K562 (cell line): ENCODE measurements at regions not wholly inside any gene's neighbourhood (a gene's known extent, or its start where the extent isn't known, plus 50 kb on each side); places are given as distances from the start of the nearest gene placed in this dataset.

Experiments used
- ATAC-seq: fragments of 200-7000 bp; cut with Tn5 transposase; 3 replicates; pipeline ENCODE4 v1.9.1; 2020; ENCODE audit warnings: moderate library complexity
- BruUV-seq: library from RNA; stranded (reverse); fragments of 400-500 nt; replicated peaks from 2 replicates; lab custom pipeline; 2021; lab: Mats Ljungman, UMichigan
- CTCF ChIA-PET: fragments of 300-600 bp; formaldehyde crosslinking; extraction: SDS; loops from one replicate; lab custom pipeline; 2021; ENCODE audit warnings: low intra/inter-chr PET ratio; lab: Yijun Ruan, JAX
- POLR2A ChIA-PET: fragments of 300-600, 350-650 bp; sonication (Branson Sonifier 250); formaldehyde crosslinking; extraction: SDS; loops from one replicate; lab custom pipeline; 2021; ENCODE audit warnings: antibody characterized with exemption, inconsistent platforms; lab: Yijun Ruan, JAX
- DNase-seq, 4 experiments: peaks; one replicate each; pipeline versions ENCODE4 v3.0.0 to v3.0.0-alpha.2; 2011 to 2018; ENCODE audit warnings: low spot score in 3 of 4, mixed read lengths in 3 of 4; ENCODE audit errors: extremely low read depth in 1 of 4
- FAIRE-seq: peaks from 2 replicates; lab custom pipeline; 2011; peaks lifted over from hg19 to GRCh38; lab: Jason Lieb, UNC
- H2AFZ ChIP-seq: 2 replicates; pipeline ENCODE4 v1.6.0; 2011; ENCODE audit warnings: low read depth, low read length, control low read depth, inconsistent platforms
- H3K27ac ChIP-seq: fragments of 200-600 bp; 3 replicates; pipeline ENCODE4 v1.8.0; 2011; ENCODE audit warnings: low read depth, mild to moderate bottlenecking, control low read depth, inconsistent platforms, low read length, moderate library complexity, mixed read lengths; ENCODE audit errors: extremely low read depth
- H3K27me3 ChIP-seq, 2 experiments: fragments of 300-600 bp in 1 of 2; 2 replicates in 1 of 2; 3 replicates in 1 of 2; pipeline versions ENCODE4 v1.6.0 to v1.8.0; 2011; ENCODE audit warnings: inconsistent platforms in 2 of 2, low read length in 2 of 2, mild to moderate bottlenecking in 1 of 2, mixed read lengths in 1 of 2, moderate library complexity in 1 of 2; ENCODE audit not compliant: control insufficient read depth in 2 of 2, insufficient read depth in 2 of 2
- H3K36me3 ChIP-seq: fragments of 300-600 bp; 3 replicates; pipeline ENCODE4 v1.8.0; 2011; ENCODE audit warnings: mild to moderate bottlenecking, low read length, inconsistent platforms; ENCODE audit not compliant: control insufficient read depth, insufficient read depth
- H3K4me1 ChIP-seq, 2 experiments: fragments of 200-600 bp in 1 of 2; replicated peaks in 1 of 2; 2 replicates in 1 of 2; 3 replicates in 1 of 2; pipeline versions ENCODE4 v1.5.1 to v1.8.0; 2011; ENCODE audit warnings: inconsistent platforms in 2 of 2, low read length in 2 of 2, mild to moderate bottlenecking in 1 of 2, mixed read lengths in 1 of 2, moderate library complexity in 1 of 2; ENCODE audit not compliant: control insufficient read depth in 2 of 2, insufficient read depth in 2 of 2
- H3K4me2 ChIP-seq: 2 replicates; pipeline ENCODE4 v1.6.1; 2011; ENCODE audit warnings: low read length, control low read depth, inconsistent platforms, mixed read lengths; ENCODE audit not compliant: insufficient read depth
- H3K4me3 ChIP-seq: fragments of 200-600 bp; sonication (generic), shearing (Covaris generic); 2 replicates; pipeline ENCODE4 v1.5.1; 2016; ENCODE audit warnings: control low read depth, inconsistent platforms
- H3K79me2 ChIP-seq: fragments of 200-600 bp; 3 replicates; pipeline ENCODE4 v1.8.0; 2011; ENCODE audit warnings: low read length, inconsistent platforms; ENCODE audit not compliant: control insufficient read depth, insufficient read depth
- H3K9ac ChIP-seq, 2 experiments: 2 replicates each; pipeline versions ENCODE4 v1.6.0 to v1.6.1; 2011; ENCODE audit warnings: low read depth in 2 of 2, low read length in 2 of 2, control low read depth in 1 of 2, inconsistent platforms in 1 of 2, mild to moderate bottlenecking in 1 of 2, mixed read lengths in 1 of 2; ENCODE audit not compliant: insufficient read depth in 1 of 2
- H3K9me1 ChIP-seq: one replicate; pipeline ENCODE4 v1.6.0; 2011; ENCODE audit warnings: inconsistent platforms, mild to moderate bottlenecking, low read length, moderate library complexity; ENCODE audit not compliant: control insufficient read depth, insufficient read depth
- H3K9me3 ChIP-seq: replicated peaks from 2 replicates; pipeline ENCODE4 v1.5.1; 2011; ENCODE audit warnings: low read depth, low read length, inconsistent platforms; ENCODE audit not compliant: control insufficient read depth, insufficient read depth
- H4K20me1 ChIP-seq: replicated peaks from 2 replicates; pipeline ENCODE4 v1.6.1; 2011; ENCODE audit warnings: low read length, inconsistent platforms, mixed read lengths; ENCODE audit not compliant: control insufficient read depth, insufficient read depth
- ARHGAP35 ChIP-seq: fragments of 450-650 bp; IDR thresholded peaks from 2 replicates; pipeline ENCODE4 v1.6.1; 2018; ENCODE audit not compliant: partially characterized antibody
- CC2D1A ChIP-seq: fragments of 450-650 bp; IDR thresholded peaks from 2 replicates; pipeline ENCODE4 v1.6.1; 2017; ENCODE audit warnings: mild to moderate bottlenecking
- FOXJ2 ChIP-seq: fragments of 200-800 bp; sonication (Bioruptor generic); IDR thresholded peaks from 2 replicates; pipeline ENCODE4 v1.6.1; 2016; ENCODE audit warnings: missing genetic modification characterization, missing compliant biosample characterization
- GABPB1 ChIP-seq: sonication (generic); formaldehyde crosslinking; IDR thresholded peaks from 2 replicates; pipeline ENCODE4 v1.8.0; 2022; ENCODE audit warnings: mild to moderate bottlenecking, missing genetic modification reagents
- HCFC1 ChIP-seq: IDR thresholded peaks from 2 replicates; pipeline ENCODE4 v1.6.1; 2012; ENCODE audit warnings: low read depth, low read length, improper control_type of control experiment
- KAT8 ChIP-seq: fragments of 450-650 bp; IDR thresholded peaks from 2 replicates; pipeline ENCODE4 v1.6.1; 2016; ENCODE audit warnings: low read depth, mild to moderate bottlenecking
- KLF16 ChIP-seq: IDR thresholded peaks from 2 replicates; pipeline ENCODE4 v1.6.1; 2016; ENCODE audit warnings: antibody characterized with exemption
- MTA1 ChIP-seq: fragments of 450-650 bp; IDR thresholded peaks from 2 replicates; pipeline ENCODE4 v1.6.1; 2017; ENCODE audit warnings: borderline replicate concordance
- RBM15 ChIP-seq: fragments of 200-400 bp; formaldehyde crosslinking; IDR thresholded peaks from 2 replicates; pipeline ENCODE4 v1.6.1; 2018; ENCODE audit warnings: mild to moderate bottlenecking, low read length, moderate library complexity; ENCODE audit not compliant: insufficient read depth
- SMARCC2 ChIP-seq: fragments of 450-650 bp; IDR thresholded peaks from 2 replicates; pipeline ENCODE4 v1.6.1; 2017; ENCODE audit warnings: antibody characterized with exemption, moderate library complexity, mild to moderate bottlenecking, low read depth
- TCF7L2 ChIP-seq: fragments of 150-350 bp; IDR thresholded peaks from 2 replicates; pipeline ENCODE4 v1.6.1; 2016; ENCODE audit warnings: low read depth, mild to moderate bottlenecking, low read length, moderate library complexity
- ZKSCAN8 ChIP-seq: fragments of 200-800 bp; sonication (Bioruptor generic); IDR thresholded peaks from 2 replicates; pipeline ENCODE4 v1.6.1; 2016; ENCODE audit warnings: missing genetic modification characterization, missing compliant biosample characterization
- WGBS: fragments of 100-300 bp; shearing (Covaris generic); methylation state at CpG from one replicate; pipeline ENCODE4 v1.1.6; 2016; ENCODE audit warnings: low coverage, mixed read lengths; ENCODE audit not compliant: insufficient coverage; ENCODE audit errors: missing lambda C conversion rate; 5-methylcytosine and 5-hydroxymethylcytosine counted together
- in situ Hi-C: fragments of 300-500 bp; cut with MboI; formaldehyde crosslinking; loops from 4 replicates; pipeline ENCODE4 v1.15.0; 2018; ENCODE audit warnings: inconsistent platforms, mixed read lengths
- intact Hi-C: fragments of 100-400 bp; cut with micrococcal nuclease; formaldehyde crosslinking; loops from 2 replicates; pipeline ENCODE4 v1.14.2; 2022

DNA sequence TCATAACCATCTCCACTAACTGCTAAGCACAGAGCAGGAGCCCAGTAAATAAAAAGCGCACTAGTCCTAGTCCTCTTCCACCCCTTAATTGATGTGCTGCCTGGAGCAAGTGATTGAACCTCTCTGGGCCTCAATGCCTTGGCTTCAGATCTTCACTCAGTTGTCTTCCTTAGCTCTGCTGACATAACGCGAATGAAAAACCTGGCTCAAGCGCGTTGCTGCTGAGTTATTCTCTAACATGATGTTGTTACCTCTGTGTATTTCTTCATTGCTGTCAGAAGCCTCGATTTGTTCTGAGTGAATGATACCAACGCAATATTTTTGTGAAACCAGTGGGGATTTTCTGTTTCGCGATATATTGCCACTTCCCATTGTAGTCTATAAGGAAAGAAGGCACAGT, 185.1 kb upstream of the CCND2 start:
- ATAC-seq (no peak), FAIRE-seq (no peak), DNase-seq (no peak)
- TF ChIP-seq RBM15: no peak
- no peak for TF ChIP-seq KAT8
- H3K9me3 ChIP-seq: no peaks in the 10 kb centered on the region
- in situ Hi-C loops (no loop called here), intact Hi-C loops (no loop called here)
- H3K9ac ChIP-seq: no peak overlapping the region
- no peaks in the 10 kb centered on the region for H3K79me2 ChIP-seq
- no peak overlapping the region for H3K4me2 ChIP-seq
- H4K20me1 ChIP-seq: no peaks in the 10 kb centered on the region
- H3K27ac ChIP-seq: no peak overlapping the region
- H3K4me1 ChIP-seq: no peaks in the 10 kb centered on the region
- ChIA-PET CTCF (no interaction called here), POLR2A (interaction anchor here (0.6 kb wide), 1 partner anchor 834 kb away, joined by 3 read pairs; no protein-coding TSS in a partner anchor)
- no peaks in the 10 kb centered on the region for H3K36me3 ChIP-seq
- H3K9me1 ChIP-seq: no peaks in the 10 kb centered on the region
- no TSS peak for BruUV-seq
- no peak overlapping the region for H3K4me3 ChIP-seq
- H2AFZ ChIP-seq: no peak overlapping the region
- WGBS: 0% methylated on average over 9 of the region's 9 CpGs
- peaks cover 4 to 29% of the 10 kb centered on the region in 2 experiments; a peak in 3 of 5 replicates for H3K27me3 ChIP-seq

DNA sequence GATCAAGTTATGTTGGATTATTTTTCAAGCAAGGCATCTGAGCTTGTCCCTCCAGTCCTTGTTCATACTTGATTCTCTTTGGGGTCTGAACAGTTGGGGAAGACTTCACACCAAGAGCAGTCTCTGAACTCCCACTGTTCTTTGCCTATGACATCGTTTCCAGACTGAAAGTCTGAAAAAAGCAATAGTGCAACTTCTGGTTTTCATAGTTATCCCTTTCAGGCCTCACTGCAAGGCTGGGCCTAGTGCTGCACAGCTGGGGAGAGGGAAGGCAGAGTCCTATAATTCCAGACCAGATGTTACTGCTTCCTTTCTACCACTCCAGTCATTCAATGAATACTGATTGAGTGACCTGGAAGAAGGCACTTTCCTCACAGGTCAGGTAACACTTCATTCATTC, 187.1 kb upstream of the CCND2 start:
- no peak overlapping the region for H3K27ac ChIP-seq
- H3K4me1 ChIP-seq: no peaks in the 10 kb centered on the region
- H3K9me1 ChIP-seq: no peaks in the 10 kb centered on the region
- H3K36me3 ChIP-seq: no peaks in the 10 kb centered on the region
- H3K4me3 ChIP-seq: no peak overlapping the region
- no peak for FAIRE-seq
- DNase-seq: no peak
- no TSS peak for BruUV-seq
- H3K79me2 ChIP-seq: no peaks in the 10 kb centered on the region
- TF ChIP-seq HCFC1: no peak
- TF ChIP-seq ZKSCAN8: no peak
- no peak for TF ChIP-seq TCF7L2
- TF ChIP-seq SMARCC2: no peak
- no peak for TF ChIP-seq GABPB1 (CRISPR knock-in tag)
- TF ChIP-seq FOXJ2 (tag): no peak
- no peak for TF ChIP-seq KLF16
- TF ChIP-seq ARHGAP35: no peak
- no peak for TF ChIP-seq CC2D1A
- TF ChIP-seq MTA1: no peak
- H3K9me3 ChIP-seq: no peaks in the 10 kb centered on the region
- 0% methylated on average over 1 of the region's 1 CpG for WGBS
- intact Hi-C loops (no loop called here), in situ Hi-C loops (no loop called here)
- no peaks in the 10 kb centered on the region for H4K20me1 ChIP-seq
- H3K9ac ChIP-seq: no peak overlapping the region
- no peak overlapping the region for H3K4me2 ChIP-seq
- no peak overlapping the region for H2AFZ ChIP-seq
- ChIA-PET CTCF (no interaction called here), POLR2A (no interaction called here)
- peaks cover 4 to 28% of the 10 kb centered on the region in 2 experiments; a peak in 3 of 5 replicates for H3K27me3 ChIP-seq
- no peak for ATAC-seq
